ENCODE measurements at regions not wholly inside any gene's neighbourhood (a gene's known extent, or its start where the extent isn't known, plus 50 kb on each side); places are given as distances from the start of the nearest gene placed in this dataset.

DNA sequence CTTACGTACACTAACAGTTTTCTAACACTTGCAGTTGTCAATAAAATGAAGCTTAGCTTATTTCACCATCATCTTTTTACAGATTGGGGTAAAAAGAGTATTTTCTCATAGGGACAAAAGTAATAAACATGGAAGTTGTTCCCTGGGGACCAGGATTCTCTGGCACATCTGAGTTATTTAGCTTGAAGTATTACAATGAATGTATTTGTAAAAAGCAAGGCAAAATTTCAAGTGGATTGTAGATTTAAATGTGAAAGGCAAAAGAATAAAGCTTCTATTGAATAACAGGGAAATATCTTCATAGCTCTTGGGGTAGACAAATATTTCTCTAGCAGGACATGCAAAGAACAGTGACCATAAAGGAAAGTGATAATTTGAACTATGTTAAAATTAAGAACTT, 260.0 kb upstream of the ECI2 start:
- TF ChIP-seq POLR2AphosphoS5 (IDR thresholded peaks at IDR 0.05; ENCODE audit: low read depth), result no peak
- TF ChIP-seq, protein P1, sequence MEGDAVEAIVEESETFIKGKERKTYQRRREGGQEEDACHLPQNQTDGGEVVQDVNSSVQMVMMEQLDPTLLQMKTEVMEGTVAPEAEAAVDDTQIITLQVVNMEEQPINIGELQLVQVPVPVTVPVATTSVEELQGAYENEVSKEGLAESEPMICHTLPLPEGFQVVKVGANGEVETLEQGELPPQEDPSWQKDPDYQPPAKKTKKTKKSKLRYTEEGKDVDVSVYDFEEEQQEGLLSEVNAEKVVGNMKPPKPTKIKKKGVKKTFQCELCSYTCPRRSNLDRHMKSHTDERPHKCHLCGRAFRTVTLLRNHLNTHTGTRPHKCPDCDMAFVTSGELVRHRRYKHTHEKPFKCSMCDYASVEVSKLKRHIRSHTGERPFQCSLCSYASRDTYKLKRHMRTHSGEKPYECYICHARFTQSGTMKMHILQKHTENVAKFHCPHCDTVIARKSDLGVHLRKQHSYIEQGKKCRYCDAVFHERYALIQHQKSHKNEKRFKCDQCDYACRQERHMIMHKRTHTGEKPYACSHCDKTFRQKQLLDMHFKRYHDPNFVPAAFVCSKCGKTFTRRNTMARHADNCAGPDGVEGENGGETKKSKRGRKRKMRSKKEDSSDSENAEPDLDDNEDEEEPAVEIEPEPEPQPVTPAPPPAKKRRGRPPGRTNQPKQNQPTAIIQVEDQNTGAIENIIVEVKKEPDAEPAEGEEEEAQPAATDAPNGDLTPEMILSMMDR (conservative IDR thresholded peaks at IDR 0.05; ENCODE audit: low read depth in 2 of 2), result no peak
- TF ChIP-seq, protein P2, sequence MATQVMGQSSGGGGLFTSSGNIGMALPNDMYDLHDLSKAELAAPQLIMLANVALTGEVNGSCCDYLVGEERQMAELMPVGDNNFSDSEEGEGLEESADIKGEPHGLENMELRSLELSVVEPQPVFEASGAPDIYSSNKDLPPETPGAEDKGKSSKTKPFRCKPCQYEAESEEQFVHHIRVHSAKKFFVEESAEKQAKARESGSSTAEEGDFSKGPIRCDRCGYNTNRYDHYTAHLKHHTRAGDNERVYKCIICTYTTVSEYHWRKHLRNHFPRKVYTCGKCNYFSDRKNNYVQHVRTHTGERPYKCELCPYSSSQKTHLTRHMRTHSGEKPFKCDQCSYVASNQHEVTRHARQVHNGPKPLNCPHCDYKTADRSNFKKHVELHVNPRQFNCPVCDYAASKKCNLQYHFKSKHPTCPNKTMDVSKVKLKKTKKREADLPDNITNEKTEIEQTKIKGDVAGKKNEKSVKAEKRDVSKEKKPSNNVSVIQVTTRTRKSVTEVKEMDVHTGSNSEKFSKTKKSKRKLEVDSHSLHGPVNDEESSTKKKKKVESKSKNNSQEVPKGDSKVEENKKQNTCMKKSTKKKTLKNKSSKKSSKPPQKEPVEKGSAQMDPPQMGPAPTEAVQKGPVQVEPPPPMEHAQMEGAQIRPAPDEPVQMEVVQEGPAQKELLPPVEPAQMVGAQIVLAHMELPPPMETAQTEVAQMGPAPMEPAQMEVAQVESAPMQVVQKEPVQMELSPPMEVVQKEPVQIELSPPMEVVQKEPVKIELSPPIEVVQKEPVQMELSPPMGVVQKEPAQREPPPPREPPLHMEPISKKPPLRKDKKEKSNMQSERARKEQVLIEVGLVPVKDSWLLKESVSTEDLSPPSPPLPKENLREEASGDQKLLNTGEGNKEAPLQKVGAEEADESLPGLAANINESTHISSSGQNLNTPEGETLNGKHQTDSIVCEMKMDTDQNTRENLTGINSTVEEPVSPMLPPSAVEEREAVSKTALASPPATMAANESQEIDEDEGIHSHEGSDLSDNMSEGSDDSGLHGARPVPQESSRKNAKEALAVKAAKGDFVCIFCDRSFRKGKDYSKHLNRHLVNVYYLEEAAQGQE (IDR thresholded peaks at IDR 0.05; ENCODE audit: unreplicated experiment), result no peak
- no peak for TF ChIP-seq NANOG (IDR thresholded peaks at IDR 0.05; ENCODE audit: borderline replicate concordance)
- TF ChIP-seq JUNB (IDR thresholded peaks at IDR 0.05; ENCODE audit: unreplicated experiment), result no peak
- no peak for TF ChIP-seq EZH2 (IDR thresholded peaks at IDR 0.05; ENCODE audit: low read depth, unreplicated experiment)
- TF ChIP-seq EZH2phosphoT487 (IDR thresholded peaks at IDR 0.05; ENCODE audit: unreplicated experiment), result no peak
- TF ChIP-seq ZNF114 (CRISPR knock-in tag; IDR thresholded peaks at IDR 0.05), result no peak
- TF ChIP-seq CREB1 (CRISPR knock-in tag; IDR thresholded peaks at IDR 0.05; ENCODE audit: low read depth), result no peak
- TF ChIP-seq ZNF331 (CRISPR knock-in tag; IDR thresholded peaks at IDR 0.05; ENCODE audit: low read depth), result no peak
- TF ChIP-seq STAT1 (IDR thresholded peaks at IDR 0.05; ENCODE audit: unreplicated experiment), result no peak
- TF ChIP-seq, protein P3, sequence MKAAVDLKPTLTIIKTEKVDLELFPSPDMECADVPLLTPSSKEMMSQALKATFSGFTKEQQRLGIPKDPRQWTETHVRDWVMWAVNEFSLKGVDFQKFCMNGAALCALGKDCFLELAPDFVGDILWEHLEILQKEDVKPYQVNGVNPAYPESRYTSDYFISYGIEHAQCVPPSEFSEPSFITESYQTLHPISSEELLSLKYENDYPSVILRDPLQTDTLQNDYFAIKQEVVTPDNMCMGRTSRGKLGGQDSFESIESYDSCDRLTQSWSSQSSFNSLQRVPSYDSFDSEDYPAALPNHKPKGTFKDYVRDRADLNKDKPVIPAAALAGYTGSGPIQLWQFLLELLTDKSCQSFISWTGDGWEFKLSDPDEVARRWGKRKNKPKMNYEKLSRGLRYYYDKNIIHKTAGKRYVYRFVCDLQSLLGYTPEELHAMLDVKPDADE (IDR thresholded peaks at IDR 0.05), result no peak
- TF ChIP-seq, protein P4, sequence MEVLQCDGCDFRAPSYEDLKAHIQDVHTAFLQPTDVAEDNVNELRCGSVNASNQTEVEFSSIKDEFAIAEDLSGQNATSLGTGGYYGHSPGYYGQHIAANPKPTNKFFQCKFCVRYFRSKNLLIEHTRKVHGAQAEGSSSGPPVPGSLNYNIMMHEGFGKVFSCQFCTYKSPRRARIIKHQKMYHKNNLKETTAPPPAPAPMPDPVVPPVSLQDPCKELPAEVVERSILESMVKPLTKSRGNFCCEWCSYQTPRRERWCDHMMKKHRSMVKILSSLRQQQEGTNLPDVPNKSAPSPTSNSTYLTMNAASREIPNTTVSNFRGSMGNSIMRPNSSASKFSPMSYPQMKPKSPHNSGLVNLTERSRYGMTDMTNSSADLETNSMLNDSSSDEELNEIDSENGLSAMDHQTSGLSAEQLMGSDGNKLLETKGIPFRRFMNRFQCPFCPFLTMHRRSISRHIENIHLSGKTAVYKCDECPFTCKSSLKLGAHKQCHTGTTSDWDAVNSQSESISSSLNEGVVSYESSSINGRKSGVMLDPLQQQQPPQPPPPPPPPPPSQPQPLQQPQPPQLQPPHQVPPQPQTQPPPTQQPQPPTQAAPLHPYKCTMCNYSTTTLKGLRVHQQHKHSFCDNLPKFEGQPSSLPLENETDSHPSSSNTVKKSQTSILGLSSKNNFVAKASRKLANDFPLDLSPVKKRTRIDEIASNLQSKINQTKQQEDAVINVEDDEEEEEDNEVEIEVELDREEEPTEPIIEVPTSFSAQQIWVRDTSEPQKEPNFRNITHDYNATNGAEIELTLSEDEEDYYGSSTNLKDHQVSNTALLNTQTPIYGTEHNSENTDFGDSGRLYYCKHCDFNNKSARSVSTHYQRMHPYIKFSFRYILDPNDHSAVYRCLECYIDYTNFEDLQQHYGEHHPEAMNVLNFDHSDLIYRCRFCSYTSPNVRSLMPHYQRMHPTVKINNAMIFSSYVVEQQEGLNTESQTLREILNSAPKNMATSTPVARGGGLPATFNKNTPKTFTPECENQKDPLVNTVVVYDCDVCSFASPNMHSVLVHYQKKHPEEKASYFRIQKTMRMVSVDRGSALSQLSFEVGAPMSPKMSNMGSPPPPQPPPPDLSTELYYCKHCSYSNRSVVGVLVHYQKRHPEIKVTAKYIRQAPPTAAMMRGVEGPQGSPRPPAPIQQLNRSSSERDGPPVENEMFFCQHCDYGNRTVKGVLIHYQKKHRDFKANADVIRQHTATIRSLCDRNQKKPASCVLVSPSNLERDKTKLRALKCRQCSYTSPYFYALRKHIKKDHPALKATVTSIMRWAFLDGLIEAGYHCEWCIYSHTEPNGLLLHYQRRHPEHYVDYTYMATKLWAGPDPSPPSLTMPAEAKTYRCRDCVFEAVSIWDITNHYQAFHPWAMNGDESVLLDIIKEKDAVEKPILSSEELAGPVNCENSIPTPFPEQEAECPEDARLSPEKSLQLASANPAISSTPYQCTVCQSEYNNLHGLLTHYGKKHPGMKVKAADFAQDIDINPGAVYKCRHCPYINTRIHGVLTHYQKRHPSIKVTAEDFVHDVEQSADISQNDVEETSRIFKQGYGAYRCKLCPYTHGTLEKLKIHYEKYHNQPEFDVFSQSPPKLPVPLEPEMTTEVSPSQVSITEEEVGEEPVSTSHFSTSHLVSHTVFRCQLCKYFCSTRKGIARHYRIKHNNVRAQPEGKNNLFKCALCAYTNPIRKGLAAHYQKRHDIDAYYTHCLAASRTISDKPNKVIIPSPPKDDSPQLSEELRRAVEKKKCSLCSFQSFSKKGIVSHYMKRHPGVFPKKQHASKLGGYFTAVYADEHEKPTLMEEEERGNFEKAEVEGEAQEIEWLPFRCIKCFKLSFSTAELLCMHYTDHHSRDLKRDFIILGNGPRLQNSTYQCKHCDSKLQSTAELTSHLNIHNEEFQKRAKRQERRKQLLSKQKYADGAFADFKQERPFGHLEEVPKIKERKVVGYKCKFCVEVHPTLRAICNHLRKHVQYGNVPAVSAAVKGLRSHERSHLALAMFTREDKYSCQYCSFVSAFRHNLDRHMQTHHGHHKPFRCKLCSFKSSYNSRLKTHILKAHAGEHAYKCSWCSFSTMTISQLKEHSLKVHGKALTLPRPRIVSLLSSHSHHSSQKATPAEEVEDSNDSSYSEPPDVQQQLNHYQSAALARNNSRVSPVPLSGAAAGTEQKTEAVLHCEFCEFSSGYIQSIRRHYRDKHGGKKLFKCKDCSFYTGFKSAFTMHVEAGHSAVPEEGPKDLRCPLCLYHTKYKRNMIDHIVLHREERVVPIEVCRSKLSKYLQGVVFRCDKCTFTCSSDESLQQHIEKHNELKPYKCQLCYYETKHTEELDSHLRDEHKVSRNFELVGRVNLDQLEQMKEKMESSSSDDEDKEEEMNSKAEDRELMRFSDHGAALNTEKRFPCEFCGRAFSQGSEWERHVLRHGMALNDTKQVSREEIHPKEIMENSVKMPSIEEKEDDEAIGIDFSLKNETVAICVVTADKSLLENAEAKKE (CRISPR knock-in tag; IDR thresholded peaks at IDR 0.05), result no peak

All from GM23338 (cell line).